ENCODE measurements at regions not wholly inside any gene's neighbourhood (a gene's known extent, or its start where the extent isn't known, plus 50 kb on each side); places are given as distances from the start of the nearest gene placed in this dataset.

GRCh38 chr2:173419506-173419905 is 64.8 kb downstream of the CDCA7 start:
- CTCF ChIA-PET: interaction anchor here (1.4 to 1.6 kb wide), 2 partner anchors 8 to 10 kb away, joined by 3 to 5 read pairs; no protein-coding TSS in a partner anchor
- POLR2A ChIA-PET: no interaction called here
- H3K36me3 ChIP-seq (ENCODE audit: control insufficient read depth, insufficient read depth, low read length): no peaks in the 10 kb centered on the region
- H3K4me3 ChIP-seq (ENCODE audit: low read depth, low read length): no peak overlapping the region
- H3K27me3 ChIP-seq (ENCODE audit: control insufficient read depth, insufficient read depth, low read length): peaks cover 10% of the 10 kb centered on the region
- DNase-seq (ENCODE audit: low read depth): no peak
- no peak for TF ChIP-seq CTCF (IDR thresholded peaks at IDR 0.05; ENCODE audit: insufficient read depth, low read depth, low read length)

GRCh38 chr2:173424886-173425285 is 70.2 kb downstream of the CDCA7 start:
- no peaks in the 10 kb centered on the region for H3K36me3 ChIP-seq (ENCODE audit: control insufficient read depth, insufficient read depth, low read length)
- DNase-seq (ENCODE audit: low read depth): no peak
- H3K4me3 ChIP-seq (ENCODE audit: low read depth, low read length): no peak overlapping the region
- no peak for TF ChIP-seq CTCF (IDR thresholded peaks at IDR 0.05; ENCODE audit: insufficient read depth, low read depth, low read length)
- ChIA-PET CTCF (interaction anchor here (1.2 kb wide), 1 partner anchor 24 kb away, joined by 3 read pairs; no protein-coding TSS in a partner anchor), POLR2A (no interaction called here)
- H3K27me3 ChIP-seq (ENCODE audit: control insufficient read depth, insufficient read depth, low read length): peaks cover 6% of the 10 kb centered on the region; the same call in 1 of the 2 replicates

GRCh38 chr2:173427887-173428668 is 73.4 kb downstream of the CDCA7 start:
- POLR2A ChIA-PET: no interaction called here
- no peak for TF ChIP-seq CTCF (IDR thresholded peaks at IDR 0.05; ENCODE audit: insufficient read depth, low read depth, low read length)
- no peak for DNase-seq (ENCODE audit: low read depth)
- H3K36me3 ChIP-seq (ENCODE audit: control insufficient read depth, insufficient read depth, low read length): no peaks in the 10 kb centered on the region
- no peak overlapping the region for H3K4me3 ChIP-seq (ENCODE audit: low read depth, low read length)
- CTCF ChIA-PET: interaction anchor here (1.0 to 1.9 kb wide), 4 partner anchors 8 to 26 kb away, joined by 3 to 5 read pairs (median 4); no protein-coding TSS in a partner anchor
- H3K27me3 ChIP-seq (ENCODE audit: control insufficient read depth, insufficient read depth, low read length): peaks cover 1% of the 10 kb centered on the region; the same call in 1 of the 2 replicates

- ChIA-PET POLR2A (no interaction called here), CTCF (interaction anchor here (1.2 to 1.5 kb wide), 3 partner anchors 18 to 30 kb away, joined by 3 to 4 read pairs (median 3); no protein-coding TSS in a partner anchor)
- TF ChIP-seq CTCF (IDR thresholded peaks at IDR 0.05; ENCODE audit: insufficient read depth, low read depth, low read length): no peak
- Histone ChIP-seq H3K36me3 (ENCODE audit: control insufficient read depth, insufficient read depth, low read length) (no peaks in the 10 kb centered on the region), H3K4me3 (ENCODE audit: low read depth, low read length) (no peak overlapping the region), H3K27me3 (ENCODE audit: control insufficient read depth, insufficient read depth, low read length) (peaks cover 1% of the 10 kb centered on the region; the same call in 1 of the 2 replicates)
- DNase-seq (ENCODE audit: low read depth): no peak
Measured at GRCh38 chr2:173431191-173431590, 76.5 kb downstream of the CDCA7 start.

GRCh38 chr2:173432049-173432754 is 77.5 kb downstream of the CDCA7 start:
- no peak for DNase-seq (ENCODE audit: low read depth)
- POLR2A ChIA-PET: interaction anchor here (0.7 kb wide), 1 partner anchor 217 kb away, joined by 3 read pairs; no protein-coding TSS in a partner anchor
- H3K27me3 ChIP-seq (ENCODE audit: control insufficient read depth, insufficient read depth, low read length): peaks cover 1% of the 10 kb centered on the region; the same call in 1 of the 2 replicates
- no peak for TF ChIP-seq CTCF (IDR thresholded peaks at IDR 0.05; ENCODE audit: insufficient read depth, low read depth, low read length)
- no peaks in the 10 kb centered on the region for H3K36me3 ChIP-seq (ENCODE audit: control insufficient read depth, insufficient read depth, low read length)
- H3K4me3 ChIP-seq (ENCODE audit: low read depth, low read length): no peak overlapping the region
- CTCF ChIA-PET: interaction anchor here (1.0 to 1.5 kb wide), 4 partner anchors 17 to 135 kb away, joined by 3 to 4 read pairs (median 3); no protein-coding TSS in a partner anchor
